ENCODE measurements at regions not wholly inside any gene's neighbourhood (a gene's known extent, or its start where the extent isn't known, plus 50 kb on each side); places are given as distances from the start of the nearest gene placed in this dataset.
A peak's percentile ranks its signal among the peaks of the same experiment; 100 is the strongest.

DNA sequence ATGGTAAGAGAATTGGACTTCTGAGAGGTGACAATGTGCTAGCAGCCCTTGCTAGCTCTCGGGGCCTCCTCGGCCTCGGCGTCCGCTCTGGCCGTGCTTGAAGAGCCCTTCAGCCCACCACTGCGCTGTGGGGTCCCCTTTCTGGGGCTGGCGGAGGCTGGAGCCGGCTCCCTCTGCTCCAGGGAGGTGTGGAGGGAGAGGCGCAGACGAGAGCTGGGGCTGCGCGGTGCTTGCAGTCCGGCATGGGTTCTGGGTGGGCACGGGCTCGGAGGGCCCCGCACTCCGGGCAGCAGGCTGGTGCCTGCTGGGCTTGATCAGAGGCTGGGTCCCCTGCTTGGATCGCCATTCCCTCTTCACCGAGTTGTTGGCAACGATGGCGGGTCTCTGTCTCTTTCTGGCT lies 226.4 kb upstream of the AMIGO2 start:
- Histone ChIP-seq H3K27ac (ENCODE audit: insufficient read depth, low read length) (no peak overlapping the region), H3K9me1 (ENCODE audit: insufficient read depth, low read length) (peaks cover 14% of the 10 kb centered on the region), H2AK9ac (replicated peaks; ENCODE audit: low read depth, low read length, poor library complexity) (no peak overlapping the region), H3K9me3 (ENCODE audit: control insufficient read depth, insufficient read depth, low read length) (no peaks in the 10 kb centered on the region), H3K18ac (ENCODE audit: low read depth, low read length) (no peak overlapping the region), H2BK120ac (ENCODE audit: low read depth, low read length) (peak overlapping the region; percentile 27), H3K79me1 (ENCODE audit: low read depth in 1 of 2, low read length in 2 of 2) (no peaks in the 10 kb centered on the region), H4K20me1 (ENCODE audit: insufficient read depth, low read length) (no peaks in the 10 kb centered on the region), H2BK15ac (ENCODE audit: low read depth, low read length) (no peak overlapping the region), H3K4me3 (ENCODE audit: insufficient read depth, low read depth, low read length) (no peak overlapping the region), H2BK5ac (ENCODE audit: low read depth, low read length, poor library complexity, severe bottlenecking) (no peak overlapping the region), H3K4me2 (ENCODE audit: low read depth, low read length) (no peak overlapping the region), H4K8ac (ENCODE audit: low read depth in 2 of 2, low read length in 2 of 2) (no peak overlapping the region), H2AFZ (replicated peaks; ENCODE audit: low read length, poor library complexity) (no peak overlapping the region), H3K23ac (ENCODE audit: low read depth, low read length) (no peak overlapping the region), H3K36me3 (ENCODE audit: control insufficient read depth, insufficient read depth, low read length) (no peaks in the 10 kb centered on the region), H3K4ac (ENCODE audit: low read depth, low read length) (no peak overlapping the region), H3K14ac (replicated peaks; ENCODE audit: low read depth, low read length) (no peak overlapping the region), H4K5ac (ENCODE audit: low read depth, low read length) (no peak overlapping the region), H2BK20ac (ENCODE audit: low read depth, low read length) (no peak overlapping the region), H3K27me3 (ENCODE audit: control insufficient read depth, insufficient read depth, low read length) (no peaks in the 10 kb centered on the region), H3K9ac (ENCODE audit: low read depth, low read length) (no peak overlapping the region), H4K91ac (ENCODE audit: insufficient read depth, low read depth, low read length) (no peak overlapping the region), H3K4me1 (ENCODE audit: control insufficient read depth, insufficient read depth, low read length) (peaks cover 8% of the 10 kb centered on the region), H2AK5ac (ENCODE audit: low read depth, low read length) (no peak overlapping the region), H3K56ac (ENCODE audit: extremely low read depth, insufficient read depth, low read length) (no peak overlapping the region)
- BruUV-seq (replicated peaks): no TSS peak
- TF ChIP-seq CHD1 (IDR thresholded peaks at IDR 0.05; ENCODE audit: low read depth, low read length) (no peak), CEBPB (IDR thresholded peaks at IDR 0.05; ENCODE audit: low read depth, low read length) (no peak), RFX5 (IDR thresholded peaks at IDR 0.05; ENCODE audit: low read depth, low read length) (no peak), MAZ (IDR thresholded peaks at IDR 0.05; ENCODE audit: borderline replicate concordance, low read depth, low read length) (no peak), MAFK (IDR thresholded peaks at IDR 0.05; ENCODE audit: low read depth, low read length) (no peak)
- TF ChIP-seq, protein P1, sequence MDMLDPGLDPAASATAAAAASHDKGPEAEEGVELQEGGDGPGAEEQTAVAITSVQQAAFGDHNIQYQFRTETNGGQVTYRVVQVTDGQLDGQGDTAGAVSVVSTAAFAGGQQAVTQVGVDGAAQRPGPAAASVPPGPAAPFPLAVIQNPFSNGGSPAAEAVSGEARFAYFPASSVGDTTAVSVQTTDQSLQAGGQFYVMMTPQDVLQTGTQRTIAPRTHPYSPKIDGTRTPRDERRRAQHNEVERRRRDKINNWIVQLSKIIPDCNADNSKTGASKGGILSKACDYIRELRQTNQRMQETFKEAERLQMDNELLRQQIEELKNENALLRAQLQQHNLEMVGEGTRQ (IDR thresholded peaks at IDR 0.05; ENCODE audit: low read depth, low read length): no peak
- DNase-seq: no peak
- ATAC-seq (ENCODE audit: low read depth): no peak
- dilution Hi-C loops (cut with HindIII; ENCODE audit: low sequenced_read_pairs, unreplicated experiment): no loop called here
- POLR2A ChIA-PET (ENCODE audit: unreplicated experiment): no interaction called here
- CTCF ChIA-PET: interaction anchor here (2.4 kb wide), 1 partner anchor 274 kb away, joined by 10 read pairs; no protein-coding TSS in a partner anchor
- whole genome bisulfite sequencing, 2 experiments (ENCODE audit: extremely low coverage in 2 of 2, insufficient read length in 1 of 2): 91% methylated on average over 11 of the region's 22 CpGs; no CpG with 5 or more reads in 1 of the 2 experiments
- in situ Hi-C loops (cut with MboI; ENCODE audit: low sequenced_read_pairs): loop anchor here (5.0 kb wide), 1 partner anchor 274 kb away; no protein-coding TSS in a partner anchor
- intact Hi-C loops (cut with micrococcal nuclease): loop anchor here (2.0 to 10.0 kb wide), 2 partner anchors 91 to 379 kb away; no protein-coding TSS in a partner anchor
